Transverse colon (tissue), 4 donors: ENCODE measurements at regions not wholly inside any gene's neighbourhood (a gene's known extent, or its start where the extent isn't known, plus 50 kb on each side); places are given as distances from the start of the nearest gene placed in this dataset.

Source experiments
- DNase-seq: peaks from one replicate; pipeline ENCODE4 v3.0.0-alpha.2; 2019
- H3K27ac ChIP-seq, 4 donors: fragments of 200-600 bp; sonication (generic); 2 replicates each; pipeline ENCODE4 v1.5.1; 2016 to 2018; ENCODE audit warnings: inconsistent platforms in 4 of 4
- H3K27me3 ChIP-seq: fragments of 200-600 bp; sonication (generic); 2 replicates; pipeline ENCODE4 v1.5.1; 2017; ENCODE audit warnings: inconsistent platforms
- H3K36me3 ChIP-seq, 4 donors: fragments of 200-600 bp; sonication (generic); 2 replicates each; pipeline ENCODE4 v1.5.1; 2017 to 2019; ENCODE audit warnings: inconsistent platforms in 4 of 4
- H3K4me1 ChIP-seq, 4 donors: fragments of 200-600 bp; sonication (generic); 2 replicates each; pipeline ENCODE4 v1.5.1; 2017 to 2020; ENCODE audit warnings: inconsistent platforms in 4 of 4
- H3K4me3 ChIP-seq, 4 donors: fragments of 200-600 bp; sonication (generic); 1 replicate in 1 of 4; 2 replicates in 3 of 4; pipeline versions ENCODE4 v1.5.1 to v1.6.1; 2017 to 2019; ENCODE audit warnings: inconsistent platforms in 4 of 4
- H3K9me3 ChIP-seq, 2 donors: fragments of 200-600 bp; sonication (generic); 2 replicates each; pipeline ENCODE4 v1.5.1; 2017 to 2019; ENCODE audit warnings: inconsistent platforms in 2 of 2
- EP300 ChIP-seq: sonication (generic); formaldehyde crosslinking; IDR thresholded peaks from one replicate; pipeline ENCODE4 v1.6.1; 2017; ENCODE audit warnings: antibody characterized with exemption, low read depth
- POLR2A ChIP-seq: fragments of 450-650 bp; IDR thresholded peaks from one replicate; pipeline ENCODE4 v1.6.1; 2016; ENCODE audit warnings: antibody characterized with exemption, mild to moderate bottlenecking, moderate library complexity
- POLR2AphosphoS5 ChIP-seq, 3 donors: sonication (generic); formaldehyde crosslinking; IDR thresholded peaks; one replicate each; pipeline ENCODE4 v1.6.1; 2016; ENCODE audit warnings: antibody characterized with exemption in 3 of 3
- WGBS, 2 donors: methylation state at CpG; one replicate each; pipeline ENCODE4 v1.1.5; 2018; ENCODE audit warnings: low coverage in 1 of 2; 5-methylcytosine and 5-hydroxymethylcytosine counted together
- in situ Hi-C, 4 donors: fragments of 200-750 bp; cut with MboI; loops; one replicate each; pipeline versions ENCODE4 v1.15.0 to v1.15.1; 2017; ENCODE audit warnings: low sequenced_read_pairs in 3 of 4, low pct_ligation_motif_present in 1 of 4, low pct_unique_long_range_greater_than_20kb in 1 of 4
- intact Hi-C: fragments of 100-400 bp; cut with DNase I; formaldehyde crosslinking; loops from one replicate; pipeline ENCODE4 v1.15.1; 2023; ENCODE audit warnings: low total_unique reads
- TF ChIP-seq, protein P1 (sequence below), 5 experiments: fragments of 200-600 bp in 3 of 5; fragments of 450-650 bp in 2 of 5; sonication (generic) in 3 of 5; IDR thresholded peaks; 1 replicate in 2 of 5; 2 replicates in 3 of 5; pipeline ENCODE4 v1.5.1; 2016 to 2017; ENCODE audit warnings: antibody characterized with exemption in 5 of 5, inconsistent platforms in 3 of 5, mild to moderate bottlenecking in 2 of 5, moderate library complexity in 1 of 5

- peak overlapping the region in 1 of 4 donors; percentile 12 for H3K27ac ChIP-seq
- in situ Hi-C loops: no loop called here
- no peak overlapping the region for H3K4me3 ChIP-seq
- TF ChIP-seq EP300 (no peak), POLR2AphosphoS5 (IDR thresholded peaks at IDR 0.05) (no peak), POLR2A (no peak)
- TF ChIP-seq, protein P1, sequence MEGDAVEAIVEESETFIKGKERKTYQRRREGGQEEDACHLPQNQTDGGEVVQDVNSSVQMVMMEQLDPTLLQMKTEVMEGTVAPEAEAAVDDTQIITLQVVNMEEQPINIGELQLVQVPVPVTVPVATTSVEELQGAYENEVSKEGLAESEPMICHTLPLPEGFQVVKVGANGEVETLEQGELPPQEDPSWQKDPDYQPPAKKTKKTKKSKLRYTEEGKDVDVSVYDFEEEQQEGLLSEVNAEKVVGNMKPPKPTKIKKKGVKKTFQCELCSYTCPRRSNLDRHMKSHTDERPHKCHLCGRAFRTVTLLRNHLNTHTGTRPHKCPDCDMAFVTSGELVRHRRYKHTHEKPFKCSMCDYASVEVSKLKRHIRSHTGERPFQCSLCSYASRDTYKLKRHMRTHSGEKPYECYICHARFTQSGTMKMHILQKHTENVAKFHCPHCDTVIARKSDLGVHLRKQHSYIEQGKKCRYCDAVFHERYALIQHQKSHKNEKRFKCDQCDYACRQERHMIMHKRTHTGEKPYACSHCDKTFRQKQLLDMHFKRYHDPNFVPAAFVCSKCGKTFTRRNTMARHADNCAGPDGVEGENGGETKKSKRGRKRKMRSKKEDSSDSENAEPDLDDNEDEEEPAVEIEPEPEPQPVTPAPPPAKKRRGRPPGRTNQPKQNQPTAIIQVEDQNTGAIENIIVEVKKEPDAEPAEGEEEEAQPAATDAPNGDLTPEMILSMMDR (IDR thresholded peaks at IDR 0.05): no peak
- intact Hi-C loops: no loop called here
- no peak for DNase-seq
- 69 to 77% methylated on average over 2 of the region's 2 CpGs for WGBS, 2 donors
- H3K4me1 ChIP-seq: no peaks in the 10 kb centered on the region
- no peaks in the 10 kb centered on the region for H3K9me3 ChIP-seq
- H3K27me3 ChIP-seq: no peaks in the 10 kb centered on the region
- H3K36me3 ChIP-seq: no peaks in the 10 kb centered on the region
Observed at GRCh38 chr4:123876671-123877101, 480.1 kb downstream of the SPRY1 start.

GRCh38 chr4:123877551-123877950, 481.0 kb downstream of the SPRY1 start:
- Histone ChIP-seq H3K9me3 (no peaks in the 10 kb centered on the region), H3K27me3 (no peaks in the 10 kb centered on the region), H3K4me1 (no peaks in the 10 kb centered on the region), H3K27ac (no peak overlapping the region), H3K4me3 (no peak overlapping the region), H3K36me3 (no peaks in the 10 kb centered on the region)
- in situ Hi-C loops (no loop called here), intact Hi-C loops (no loop called here)
- 64 to 68% methylated on average over 3 of the region's 3 CpGs for WGBS, 2 donors
- TF ChIP-seq POLR2AphosphoS5 (IDR thresholded peaks at IDR 0.05) (no peak), EP300 (no peak), POLR2A (no peak)
- TF ChIP-seq, protein P1 (IDR thresholded peaks at IDR 0.05): no peak
- DNase-seq: no peak

DNA sequence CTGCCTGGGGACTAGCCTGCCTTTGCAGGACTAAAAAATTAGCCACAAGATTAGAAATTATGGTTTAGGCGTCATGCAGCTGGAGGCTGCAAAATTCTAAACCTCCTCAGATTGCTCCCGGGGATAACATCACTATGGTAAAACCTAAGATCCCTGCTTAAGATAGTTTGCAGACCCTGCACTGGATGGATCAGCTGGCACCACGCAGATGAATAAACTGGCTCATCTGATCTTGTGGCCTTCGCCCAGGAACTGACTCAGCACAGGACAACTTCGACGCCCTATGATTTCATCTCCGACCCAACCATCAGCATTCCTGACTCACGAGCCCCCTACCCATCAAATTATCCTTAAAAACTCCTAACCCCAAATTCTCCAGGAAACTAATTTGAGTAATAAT, 482.4 kb downstream of the SPRY1 start:
- intact Hi-C loops: no loop called here
- Histone ChIP-seq H3K27me3 (no peaks in the 10 kb centered on the region), H3K36me3 (no peaks in the 10 kb centered on the region), H3K4me3 (no peak overlapping the region), H3K27ac (no peak overlapping the region), H3K9me3 (no peaks in the 10 kb centered on the region), H3K4me1 (no peaks in the 10 kb centered on the region)
- TF ChIP-seq POLR2A: no peak
- TF ChIP-seq EP300: no peak
- TF ChIP-seq POLR2AphosphoS5 (IDR thresholded peaks at IDR 0.05): no peak
- TF ChIP-seq, protein P1 (IDR thresholded peaks at IDR 0.05): no peak
- in situ Hi-C loops: no loop called here
- 94% methylated on average over 8 of the region's 8 CpGs; no CpG with 5 or more reads in 1 of the 2 donors for WGBS, 2 donors
- no peak for DNase-seq

GRCh38 chr4:123880631-123881030, 484.0 kb downstream of the SPRY1 start:
- H3K4me3 ChIP-seq: no peak overlapping the region
- no peaks in the 10 kb centered on the region for H3K9me3 ChIP-seq
- no peak for DNase-seq
- no peak for TF ChIP-seq EP300
- TF ChIP-seq POLR2A: no peak
- TF ChIP-seq, protein P1 (IDR thresholded peaks at IDR 0.05): no peak
- TF ChIP-seq POLR2AphosphoS5 (IDR thresholded peaks at IDR 0.05): no peak
- no peaks in the 10 kb centered on the region for H3K36me3 ChIP-seq
- H3K4me1 ChIP-seq: no peaks in the 10 kb centered on the region
- H3K27me3 ChIP-seq: no peaks in the 10 kb centered on the region
- 54 to 65% methylated on average over 3 of the region's 3 CpGs for WGBS, 2 donors
- no peak overlapping the region for H3K27ac ChIP-seq
- in situ Hi-C loops (no loop called here), intact Hi-C loops (no loop called here)
